Fibroblast of mammary gland (primary cell): ENCODE measurements at regions not wholly inside any gene's neighbourhood (a gene's known extent, or its start where the extent isn't known, plus 50 kb on each side); places are given as distances from the start of the nearest gene placed in this dataset.

Experiments
- DNase-seq: peaks from one replicate; pipeline ENCODE4 v3.0.0-alpha.2; 2010; ENCODE audit warnings: low read depth
- H3K4me3 ChIP-seq: 2 replicates; pipeline ENCODE4 v1.5.1; 2011; ENCODE audit warnings: low read depth, mild to moderate bottlenecking, low read length, moderate library complexity; ENCODE audit not compliant: control insufficient read depth
- TF ChIP-seq, protein P1 (sequence below): conservative IDR thresholded peaks from 2 replicates; pipeline ENCODE4 v1.5.1; 2011; ENCODE audit warnings: low read depth, low read length, inconsistent platforms; ENCODE audit not compliant: control insufficient read depth, insufficient read depth

DNA sequence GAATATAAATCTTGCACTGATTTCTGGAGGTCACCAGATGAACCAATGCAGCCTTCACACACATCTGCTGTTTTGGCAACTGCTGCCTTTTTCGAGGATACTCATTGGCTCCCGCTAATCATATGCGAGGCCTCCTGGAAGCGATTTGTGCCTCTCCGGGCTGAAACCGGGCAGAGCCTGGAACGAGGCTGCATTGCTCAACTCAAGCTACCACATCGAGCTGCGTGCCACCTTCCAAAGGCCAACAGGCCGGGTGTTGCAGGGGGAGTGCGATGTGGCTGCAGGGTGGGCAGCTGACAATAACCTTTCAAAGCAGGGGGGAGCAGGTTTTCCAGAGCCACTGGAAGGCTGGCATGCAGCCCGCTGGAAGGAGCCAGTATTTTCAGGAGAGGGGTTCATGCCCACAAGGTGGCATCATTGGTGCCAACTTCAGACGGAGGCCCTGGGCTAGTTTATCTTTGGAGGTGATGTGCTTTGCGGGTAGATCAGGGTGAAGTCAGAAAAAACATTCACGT is 122.6 kb upstream of the IFNGR1 start:
- peak; percentile 74 for DNase-seq

GRCh38 chr6:137339929-137340559 is 120.9 kb upstream of the IFNGR1 start:
- no peak for DNase-seq

More for the DNA sequence above, 122.6 kb upstream of the IFNGR1 start:
- H3K4me3 ChIP-seq: no peak overlapping the region
- TF ChIP-seq, protein P1, sequence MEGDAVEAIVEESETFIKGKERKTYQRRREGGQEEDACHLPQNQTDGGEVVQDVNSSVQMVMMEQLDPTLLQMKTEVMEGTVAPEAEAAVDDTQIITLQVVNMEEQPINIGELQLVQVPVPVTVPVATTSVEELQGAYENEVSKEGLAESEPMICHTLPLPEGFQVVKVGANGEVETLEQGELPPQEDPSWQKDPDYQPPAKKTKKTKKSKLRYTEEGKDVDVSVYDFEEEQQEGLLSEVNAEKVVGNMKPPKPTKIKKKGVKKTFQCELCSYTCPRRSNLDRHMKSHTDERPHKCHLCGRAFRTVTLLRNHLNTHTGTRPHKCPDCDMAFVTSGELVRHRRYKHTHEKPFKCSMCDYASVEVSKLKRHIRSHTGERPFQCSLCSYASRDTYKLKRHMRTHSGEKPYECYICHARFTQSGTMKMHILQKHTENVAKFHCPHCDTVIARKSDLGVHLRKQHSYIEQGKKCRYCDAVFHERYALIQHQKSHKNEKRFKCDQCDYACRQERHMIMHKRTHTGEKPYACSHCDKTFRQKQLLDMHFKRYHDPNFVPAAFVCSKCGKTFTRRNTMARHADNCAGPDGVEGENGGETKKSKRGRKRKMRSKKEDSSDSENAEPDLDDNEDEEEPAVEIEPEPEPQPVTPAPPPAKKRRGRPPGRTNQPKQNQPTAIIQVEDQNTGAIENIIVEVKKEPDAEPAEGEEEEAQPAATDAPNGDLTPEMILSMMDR: peak; percentile 8

GRCh38 chr6:137334884-137335283 is 115.7 kb upstream of the IFNGR1 start:
- DNase-seq: no peak
- TF ChIP-seq, protein P1: no peak
- no peak overlapping the region for H3K4me3 ChIP-seq

More at GRCh38 chr6:137339929-137340559, 120.9 kb upstream of the IFNGR1 start:
- TF ChIP-seq, protein P1: no peak
- no peak overlapping the region for H3K4me3 ChIP-seq

DNA sequence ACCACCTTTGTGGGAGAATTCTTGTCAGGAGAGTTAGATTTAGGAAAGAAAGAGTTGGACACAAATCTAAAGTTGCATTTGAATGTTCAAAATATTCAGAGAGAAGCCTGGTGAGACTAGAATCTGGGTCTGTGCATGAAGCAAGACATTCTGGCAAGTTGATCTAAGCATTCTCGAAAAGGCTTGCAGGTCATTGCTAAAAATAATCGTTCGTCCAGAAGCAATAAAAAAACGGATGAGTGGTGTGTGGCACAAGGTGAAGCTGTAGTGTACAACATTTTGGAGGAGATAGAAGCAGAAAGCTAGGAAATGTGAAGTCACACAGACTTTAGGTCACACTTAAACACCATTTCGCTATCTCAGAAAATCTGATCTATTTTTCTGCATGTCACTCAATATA is 114.9 kb upstream of the IFNGR1 start:
- no peak overlapping the region for H3K4me3 ChIP-seq
- TF ChIP-seq, protein P1: no peak
- no peak for DNase-seq

DNA sequence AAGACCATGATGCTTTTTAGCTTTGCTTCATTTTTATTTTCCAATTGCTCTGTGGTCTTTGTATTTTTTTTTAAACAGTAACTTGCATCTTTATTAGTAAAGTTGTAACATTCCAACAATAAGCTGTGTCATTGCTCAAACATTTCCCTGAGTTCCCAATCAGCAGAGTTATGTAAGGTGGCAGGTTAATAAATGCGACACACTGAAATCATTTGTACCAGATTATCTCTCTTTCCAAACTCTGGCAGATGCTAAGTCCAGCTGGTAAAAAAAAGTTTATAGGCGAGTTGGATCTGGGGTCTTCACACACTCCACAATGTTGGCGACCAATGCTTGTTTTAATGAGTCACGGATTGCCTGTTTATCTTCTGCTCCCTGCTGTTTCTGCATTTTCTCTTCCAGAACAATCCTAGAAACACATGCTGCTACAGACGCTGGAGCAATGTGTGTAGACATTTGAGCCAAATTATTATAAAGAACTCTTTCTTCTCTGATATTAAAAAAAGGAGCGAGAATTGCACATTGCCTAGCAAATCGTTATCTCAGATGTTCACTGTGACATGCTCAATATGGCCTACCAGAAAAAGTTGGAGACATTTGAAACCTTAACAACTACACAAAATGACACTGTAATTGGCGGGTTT is 113.6 kb upstream of the IFNGR1 start:
- TF ChIP-seq, protein P1: no peak
- DNase-seq: peak; percentile 37
- H3K4me3 ChIP-seq: no peak overlapping the region

DNA sequence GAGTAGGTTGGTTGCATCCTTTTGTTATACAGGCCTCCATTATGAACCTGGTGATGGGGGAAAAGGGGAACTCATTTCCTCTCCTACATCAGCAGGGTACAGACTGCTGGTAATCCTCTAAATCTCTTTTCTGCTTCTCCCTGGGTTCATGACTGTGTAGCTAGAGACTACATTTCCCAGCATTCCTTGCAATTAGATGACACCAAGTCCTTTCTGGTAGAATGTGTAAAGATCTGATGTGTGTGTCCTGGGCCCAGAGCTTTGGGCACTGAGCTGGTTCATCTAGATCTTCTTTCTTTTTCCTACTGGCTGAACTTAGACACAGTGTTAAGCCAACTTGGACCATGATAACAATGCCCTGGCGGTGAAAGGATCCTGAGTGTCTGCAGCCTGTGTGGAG is 104.7 kb upstream of the IFNGR1 start:
- H3K4me3 ChIP-seq: no peak overlapping the region
- TF ChIP-seq, protein P1: no peak
- no peak for DNase-seq
